GM12873 (cell line): ENCODE measurements at regions not wholly inside any gene's neighbourhood (a gene's known extent, or its start where the extent isn't known, plus 50 kb on each side); places are given as distances from the start of the nearest gene placed in this dataset.

Source experiments
- TF ChIP-seq, protein P1 (sequence below): IDR thresholded peaks from 2 replicates; pipeline ENCODE4 v1.5.1; 2012; ENCODE audit warnings: low read depth, mild to moderate bottlenecking, moderate library complexity, low read length, control low read depth; ENCODE audit not compliant: insufficient read depth; ENCODE audit errors: missing control alignments

DNA sequence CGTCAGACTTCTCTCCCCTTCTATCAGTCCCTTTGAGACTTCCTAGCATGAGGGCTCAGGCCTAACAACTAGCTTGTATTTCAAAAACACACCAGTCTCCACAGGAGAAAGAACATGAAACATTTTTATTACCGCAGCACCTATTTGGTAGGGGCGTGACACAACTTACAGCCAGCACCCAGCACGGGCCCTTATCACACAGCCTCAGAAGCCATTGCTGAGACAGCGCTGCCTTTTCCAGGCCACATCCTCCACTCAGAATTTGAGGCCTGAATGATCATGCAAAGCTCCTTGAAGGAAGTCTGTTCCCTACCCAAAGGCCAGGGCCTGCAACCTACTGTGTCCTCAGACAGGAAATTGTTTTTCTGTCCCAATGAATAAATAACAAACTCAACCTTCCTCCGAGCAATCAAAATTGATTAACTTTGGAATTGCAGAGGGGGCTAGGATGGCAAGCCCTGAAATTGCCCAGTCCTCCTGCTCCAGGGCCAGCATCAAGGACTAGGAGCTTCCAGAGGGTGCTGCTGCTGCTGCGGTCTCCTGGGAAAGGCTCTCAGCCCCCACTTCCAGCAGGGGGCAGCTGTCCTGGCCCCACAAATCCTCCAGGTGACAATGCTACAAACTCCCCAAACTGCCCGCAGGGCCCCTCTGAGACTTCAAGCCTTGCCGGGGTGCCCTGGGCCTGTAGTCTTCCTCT, 94.3 kb upstream of the GALNT2 start:
- TF ChIP-seq, protein P1, sequence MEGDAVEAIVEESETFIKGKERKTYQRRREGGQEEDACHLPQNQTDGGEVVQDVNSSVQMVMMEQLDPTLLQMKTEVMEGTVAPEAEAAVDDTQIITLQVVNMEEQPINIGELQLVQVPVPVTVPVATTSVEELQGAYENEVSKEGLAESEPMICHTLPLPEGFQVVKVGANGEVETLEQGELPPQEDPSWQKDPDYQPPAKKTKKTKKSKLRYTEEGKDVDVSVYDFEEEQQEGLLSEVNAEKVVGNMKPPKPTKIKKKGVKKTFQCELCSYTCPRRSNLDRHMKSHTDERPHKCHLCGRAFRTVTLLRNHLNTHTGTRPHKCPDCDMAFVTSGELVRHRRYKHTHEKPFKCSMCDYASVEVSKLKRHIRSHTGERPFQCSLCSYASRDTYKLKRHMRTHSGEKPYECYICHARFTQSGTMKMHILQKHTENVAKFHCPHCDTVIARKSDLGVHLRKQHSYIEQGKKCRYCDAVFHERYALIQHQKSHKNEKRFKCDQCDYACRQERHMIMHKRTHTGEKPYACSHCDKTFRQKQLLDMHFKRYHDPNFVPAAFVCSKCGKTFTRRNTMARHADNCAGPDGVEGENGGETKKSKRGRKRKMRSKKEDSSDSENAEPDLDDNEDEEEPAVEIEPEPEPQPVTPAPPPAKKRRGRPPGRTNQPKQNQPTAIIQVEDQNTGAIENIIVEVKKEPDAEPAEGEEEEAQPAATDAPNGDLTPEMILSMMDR = peak; percentile 42

GRCh38 chr1:229973297-229973612, 93.8 kb upstream of the GALNT2 start:
- TF ChIP-seq, protein P1 = no peak

GRCh38 chr1:229975047-229975446, 92.0 kb upstream of the GALNT2 start:
- TF ChIP-seq, protein P1 = no peak

DNA sequence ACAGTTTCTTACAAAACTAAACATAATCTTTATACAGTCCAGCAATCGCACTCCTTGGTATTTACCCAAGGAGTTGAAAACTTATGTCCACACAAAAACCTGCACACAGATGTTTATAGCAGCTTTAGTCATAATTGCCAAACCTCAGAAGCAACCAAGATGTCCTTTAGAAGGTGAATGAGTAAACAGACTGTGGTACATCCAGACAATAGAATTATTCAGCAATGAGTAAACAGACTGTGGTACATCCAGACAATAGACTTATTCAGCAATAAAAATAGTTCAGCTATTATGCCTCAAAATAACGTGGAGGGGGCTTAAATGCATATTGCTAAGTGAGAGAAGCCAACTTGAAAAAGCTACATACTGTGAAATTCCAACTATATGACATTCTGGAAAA, 87.0 kb upstream of the GALNT2 start:
- TF ChIP-seq, protein P1 = no peak

- TF ChIP-seq, protein P1 = no peak
Observed at GRCh38 chr1:229981736-229982135, 85.3 kb upstream of the GALNT2 start.

DNA sequence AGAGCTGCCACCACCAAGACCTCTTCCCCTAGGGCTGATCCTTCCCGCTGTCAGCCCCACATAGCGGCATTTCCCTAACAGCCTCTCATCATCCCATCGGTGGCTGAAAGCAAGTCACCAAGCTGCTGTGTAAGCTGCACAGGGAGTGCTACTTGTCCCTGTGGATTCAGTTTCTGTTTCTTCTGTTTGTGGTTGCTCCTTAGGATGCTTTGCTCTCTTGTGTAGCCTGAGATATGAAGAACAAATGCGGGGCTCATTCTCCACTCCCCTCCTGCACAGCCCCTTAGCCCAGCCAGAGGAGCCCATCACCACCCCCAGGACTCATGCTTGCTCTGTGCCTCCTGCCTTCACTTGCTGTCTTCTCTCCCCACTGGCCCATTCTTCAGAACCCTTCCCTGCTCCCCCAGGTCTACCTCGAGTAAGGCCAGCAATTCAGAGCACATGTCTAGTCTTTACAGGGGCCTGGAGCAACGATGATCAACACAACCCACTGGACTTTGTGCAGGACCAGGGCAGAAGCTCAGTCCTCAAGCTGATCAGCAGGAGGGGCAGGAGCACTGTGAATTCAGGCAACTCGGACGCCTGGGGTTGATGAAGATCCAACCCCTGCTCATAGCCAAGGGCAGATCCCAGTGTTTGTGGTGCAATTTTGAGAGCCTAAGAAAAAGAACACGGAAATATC, 82.6 kb upstream of the GALNT2 start:
- TF ChIP-seq, protein P1 = no peak

DNA sequence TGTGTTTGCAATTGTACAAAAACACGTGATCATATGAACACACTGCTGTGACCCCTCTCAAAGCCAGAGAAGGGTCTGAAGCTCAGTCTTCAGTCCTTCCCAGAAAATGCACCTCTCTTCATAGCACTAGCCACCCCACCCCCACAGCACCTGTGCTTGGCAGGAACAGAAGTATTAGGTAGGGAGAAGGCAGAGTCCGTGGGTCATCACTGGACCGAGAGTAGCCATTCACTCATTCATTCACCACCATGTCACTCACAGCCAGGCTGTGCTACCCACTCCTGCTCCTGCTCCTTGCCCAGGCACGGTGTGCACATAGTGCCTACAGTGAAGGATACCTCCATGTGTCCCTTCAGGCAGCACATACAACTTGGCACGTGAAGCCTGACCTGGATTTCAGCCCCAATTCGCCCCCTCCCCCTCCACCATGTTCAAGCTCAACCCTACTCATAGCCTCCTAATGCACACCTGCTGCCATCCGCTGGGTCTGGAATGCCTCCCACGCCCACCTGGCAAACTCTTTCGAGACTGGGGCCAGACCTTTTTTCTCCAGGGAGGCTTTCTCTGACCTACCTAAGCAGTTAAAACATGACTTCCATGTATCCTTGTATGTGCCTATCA, 81.9 kb upstream of the GALNT2 start:
- TF ChIP-seq, protein P1 = no peak
